ENCODE measurements at regions not wholly inside any gene's neighbourhood (a gene's known extent, or its start where the extent isn't known, plus 50 kb on each side); places are given as distances from the start of the nearest gene placed in this dataset.

- TF ChIP-seq, protein P1, sequence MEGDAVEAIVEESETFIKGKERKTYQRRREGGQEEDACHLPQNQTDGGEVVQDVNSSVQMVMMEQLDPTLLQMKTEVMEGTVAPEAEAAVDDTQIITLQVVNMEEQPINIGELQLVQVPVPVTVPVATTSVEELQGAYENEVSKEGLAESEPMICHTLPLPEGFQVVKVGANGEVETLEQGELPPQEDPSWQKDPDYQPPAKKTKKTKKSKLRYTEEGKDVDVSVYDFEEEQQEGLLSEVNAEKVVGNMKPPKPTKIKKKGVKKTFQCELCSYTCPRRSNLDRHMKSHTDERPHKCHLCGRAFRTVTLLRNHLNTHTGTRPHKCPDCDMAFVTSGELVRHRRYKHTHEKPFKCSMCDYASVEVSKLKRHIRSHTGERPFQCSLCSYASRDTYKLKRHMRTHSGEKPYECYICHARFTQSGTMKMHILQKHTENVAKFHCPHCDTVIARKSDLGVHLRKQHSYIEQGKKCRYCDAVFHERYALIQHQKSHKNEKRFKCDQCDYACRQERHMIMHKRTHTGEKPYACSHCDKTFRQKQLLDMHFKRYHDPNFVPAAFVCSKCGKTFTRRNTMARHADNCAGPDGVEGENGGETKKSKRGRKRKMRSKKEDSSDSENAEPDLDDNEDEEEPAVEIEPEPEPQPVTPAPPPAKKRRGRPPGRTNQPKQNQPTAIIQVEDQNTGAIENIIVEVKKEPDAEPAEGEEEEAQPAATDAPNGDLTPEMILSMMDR (IDR thresholded peaks at IDR 0.05; ENCODE audit: insufficient read depth, low read length, severe bottlenecking) = no peak
- no peak for FAIRE-seq
- DNase-seq (ENCODE audit: low read depth) = no peak
- no peaks in the 10 kb centered on the region for H3K27me3 ChIP-seq (ENCODE audit: control insufficient read depth, insufficient read depth, low read length)
- no peaks in the 10 kb centered on the region for H3K36me3 ChIP-seq (ENCODE audit: control insufficient read depth, insufficient read depth, low read length)
- no peak overlapping the region for H3K4me3 ChIP-seq (ENCODE audit: low read depth, low read length)
Measured at GRCh38 chr12:39240587-39240986, 202.3 kb downstream of the KIF21A start.

DNA sequence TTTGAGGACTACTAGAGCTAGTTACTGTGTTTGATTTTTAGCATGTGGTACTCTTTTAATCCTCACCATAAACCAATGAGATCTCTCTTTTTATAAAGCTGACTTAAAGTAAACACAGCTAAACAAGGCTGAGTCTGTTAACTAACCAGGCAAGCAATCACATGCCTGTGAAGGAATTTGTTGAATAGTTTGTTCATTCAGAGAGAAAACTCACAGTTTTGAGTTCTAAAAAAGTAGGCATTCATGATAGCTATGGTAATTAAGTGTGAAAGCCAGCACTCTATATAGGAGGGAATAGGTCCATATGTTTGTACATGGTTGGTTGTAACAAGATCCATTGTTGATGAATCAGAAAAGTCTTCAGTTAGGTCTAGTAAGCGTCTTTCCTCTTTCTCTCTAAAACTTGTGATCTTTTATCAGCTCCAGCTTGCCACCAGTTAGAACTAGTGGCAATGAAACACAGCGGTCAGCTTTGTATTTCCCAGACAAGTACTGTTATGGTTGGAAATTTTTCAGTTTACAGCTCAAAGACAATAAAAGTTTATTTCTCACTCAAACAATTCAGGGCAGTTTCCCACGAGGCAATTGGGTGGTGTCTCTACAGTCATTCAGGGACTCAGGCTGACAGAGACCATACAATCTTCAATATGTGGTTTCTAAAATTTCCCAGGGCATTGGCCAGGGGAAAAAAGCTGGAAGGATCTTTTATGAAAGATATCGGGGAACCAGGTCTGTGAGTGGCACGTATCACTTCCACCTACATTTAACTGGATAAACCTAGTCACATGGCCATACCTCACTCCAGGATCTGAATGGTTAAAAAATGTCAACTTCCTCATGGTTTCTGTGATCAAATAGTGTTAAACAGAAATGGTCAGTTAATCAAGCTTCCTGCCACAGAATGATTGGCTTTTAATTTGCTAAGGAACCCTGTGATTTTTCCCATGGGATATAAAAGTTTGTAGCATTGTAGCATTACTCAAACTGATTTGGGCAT lies 203.1 kb downstream of the KIF21A start:
- TF ChIP-seq, protein P1 (IDR thresholded peaks at IDR 0.05; ENCODE audit: insufficient read depth, low read length, severe bottlenecking) = no peak
- H3K36me3 ChIP-seq (ENCODE audit: control insufficient read depth, insufficient read depth, low read length) = no peaks in the 10 kb centered on the region
- FAIRE-seq (no peak), DNase-seq (ENCODE audit: low read depth) (peak; percentile 81)
- H3K4me3 ChIP-seq (ENCODE audit: low read depth, low read length) = no peak overlapping the region
- H3K27me3 ChIP-seq (ENCODE audit: control insufficient read depth, insufficient read depth, low read length) = no peaks in the 10 kb centered on the region

- FAIRE-seq (no peak), DNase-seq (ENCODE audit: low read depth) (peak; percentile 96)
- Histone ChIP-seq H3K27me3 (ENCODE audit: control insufficient read depth, insufficient read depth, low read length) (no peaks in the 10 kb centered on the region), H3K36me3 (ENCODE audit: control insufficient read depth, insufficient read depth, low read length) (no peaks in the 10 kb centered on the region), H3K4me3 (ENCODE audit: low read depth, low read length) (no peak overlapping the region)
- TF ChIP-seq, protein P1 (IDR thresholded peaks at IDR 0.05; ENCODE audit: insufficient read depth, low read length, severe bottlenecking) = no peak
Measured at GRCh38 chr12:39237004-39237403, 205.9 kb downstream of the KIF21A start.

GRCh38 chr12:39235990-39236767 lies 206.7 kb downstream of the KIF21A start:
- Histone ChIP-seq H3K27me3 (ENCODE audit: control insufficient read depth, insufficient read depth, low read length) (no peaks in the 10 kb centered on the region), H3K4me3 (ENCODE audit: low read depth, low read length) (no peak overlapping the region), H3K36me3 (ENCODE audit: control insufficient read depth, insufficient read depth, low read length) (no peaks in the 10 kb centered on the region)
- TF ChIP-seq, protein P1 (IDR thresholded peaks at IDR 0.05; ENCODE audit: insufficient read depth, low read length, severe bottlenecking) = no peak
- FAIRE-seq (no peak), DNase-seq (ENCODE audit: low read depth) (peak; percentile 91)

- H3K4me3 ChIP-seq (ENCODE audit: low read depth, low read length) = no peak overlapping the region
- FAIRE-seq (no peak), DNase-seq (ENCODE audit: low read depth) (peak; percentile 79)
- TF ChIP-seq, protein P1 (IDR thresholded peaks at IDR 0.05; ENCODE audit: insufficient read depth, low read length, severe bottlenecking) = no peak
- no peaks in the 10 kb centered on the region for H3K36me3 ChIP-seq (ENCODE audit: control insufficient read depth, insufficient read depth, low read length)
- no peaks in the 10 kb centered on the region for H3K27me3 ChIP-seq (ENCODE audit: control insufficient read depth, insufficient read depth, low read length)
Measured at GRCh38 chr12:39230086-39230485, 212.8 kb downstream of the KIF21A start.

Measured in bronchial epithelial cell (primary cell).